SK-N-SH (cell line): ENCODE measurements at regions not wholly inside any gene's neighbourhood (a gene's known extent, or its start where the extent isn't known, plus 50 kb on each side); places are given as distances from the start of the nearest gene placed in this dataset.

Source experiments
- CTCF ChIA-PET: fragments of 300-600, 350-600 bp; formaldehyde crosslinking; extraction: SDS; loops from one replicate; lab custom pipeline; 2021; lab: Yijun Ruan, JAX
- POLR2A ChIA-PET: fragments of 350-600 bp; sonication (Branson Sonifier 250); formaldehyde crosslinking; extraction: SDS; loops from one replicate; lab custom pipeline; 2020; ENCODE audit warnings: antibody characterized with exemption, inconsistent platforms; lab: Yijun Ruan, JAX
- DNase-seq: peaks from one replicate; pipeline ENCODE4 v3.0.0; 2012
- H2AFZ ChIP-seq: fragments of 200-600 bp; sonication (generic); 2 replicates; pipeline ENCODE4 v1.8.1; 2016; ENCODE audit warnings: antibody characterized with exemption, mild to moderate bottlenecking, low read depth
- H3F3A ChIP-seq: fragments of 200-600 bp; sonication (generic); replicated peaks from 2 replicates; pipeline ENCODE3; 2016; ENCODE audit warnings: antibody characterized with exemption, mild to moderate bottlenecking; ENCODE audit not compliant: insufficient read depth
- H3K27ac ChIP-seq, 2 experiments: fragments of 200-500 bp in 1 of 2; fragments of 200-600 bp in 1 of 2; sonication (Bioruptor generic) in 1 of 2; sonication (generic), shearing (Covaris generic) in 1 of 2; 2 replicates each; pipeline versions ENCODE4 v1.5.1 to v1.6.1; 2014 to 2016; ENCODE audit warnings: low read depth in 2 of 2, inconsistent platforms in 1 of 2, low read length in 1 of 2, mild to moderate bottlenecking in 1 of 2, mixed read lengths in 1 of 2
- H3K27me3 ChIP-seq: fragments of 200-600 bp; sonication (generic), shearing (Covaris generic); 2 replicates; pipeline ENCODE4 v1.6.1; 2016; ENCODE audit warnings: mixed run types; ENCODE audit not compliant: insufficient read depth
- H3K36me3 ChIP-seq, 2 experiments: fragments of 200-500 bp in 1 of 2; fragments of 200-600 bp in 1 of 2; sonication (Bioruptor generic) in 1 of 2; sonication (generic) in 1 of 2; replicated peaks in 1 of 2; 2 replicates each; pipeline versions ENCODE3 to v1.5.1; 2014 to 2016; ENCODE audit warnings: low read length in 1 of 2, mild to moderate bottlenecking in 1 of 2; ENCODE audit not compliant: insufficient read depth in 2 of 2, control insufficient read depth in 1 of 2
- H3K4me1 ChIP-seq, 2 experiments: fragments of 200-500 bp in 1 of 2; fragments of 200-600 bp in 1 of 2; sonication (Bioruptor generic) in 1 of 2; sonication (generic), shearing (Covaris generic) in 1 of 2; 2 replicates each; pipeline versions ENCODE4 v1.5.1 to v1.6.1; 2014 to 2016; ENCODE audit warnings: low read depth in 1 of 2, low read length in 1 of 2, mixed run types in 1 of 2; ENCODE audit not compliant: insufficient read depth in 2 of 2, control insufficient read depth in 1 of 2
- H3K4me2 ChIP-seq: fragments of 200-600 bp; sonication (generic), shearing (Covaris generic); 2 replicates; pipeline ENCODE4 v1.6.1; 2017; ENCODE audit warnings: mixed run types
- H3K4me3 ChIP-seq, 2 experiments: fragments of 200-500 bp in 1 of 2; fragments of 200-600 bp in 1 of 2; sonication (Bioruptor generic) in 1 of 2; sonication (generic), shearing (Covaris generic) in 1 of 2; 2 replicates each; pipeline versions ENCODE4 v1.5.1 to v1.8.1; 2014 to 2016; ENCODE audit warnings: low read depth in 2 of 2, inconsistent platforms in 1 of 2, low read length in 1 of 2, mild to moderate bottlenecking in 1 of 2, mixed read lengths in 1 of 2, moderate library complexity in 1 of 2
- H3K79me2 ChIP-seq: fragments of 200-600 bp; sonication (generic); 2 replicates; pipeline ENCODE4 v1.8.1; 2017; ENCODE audit warnings: mild to moderate bottlenecking; ENCODE audit not compliant: insufficient read depth
- H3K9ac ChIP-seq: fragments of 200-600 bp; sonication (generic); 2 replicates; pipeline ENCODE4 v1.6.1; 2017; ENCODE audit warnings: mixed run types
- H3K9me2 ChIP-seq: fragments of 200-600 bp; sonication (generic); 2 replicates; pipeline ENCODE4 v1.6.1; 2017; ENCODE audit warnings: mixed run types
- H3K9me3 ChIP-seq: fragments of 200-600 bp; sonication (generic); 2 replicates; pipeline ENCODE4 v1.6.1; 2017; ENCODE audit warnings: mixed run types, mild to moderate bottlenecking, moderate library complexity
- H4K20me1 ChIP-seq: fragments of 200-600 bp; sonication (generic); 2 replicates; pipeline ENCODE4 v1.6.1; 2017; ENCODE audit warnings: mild to moderate bottlenecking, mixed run types; ENCODE audit not compliant: insufficient read depth
- CHD2 ChIP-seq: fragments of 150-350 bp; IDR thresholded peaks from 2 replicates; pipeline ENCODE4 v1.6.1; 2018; ENCODE audit warnings: low read length; ENCODE audit not compliant: partially characterized antibody
- ELF1 ChIP-seq: IDR thresholded peaks from 2 replicates; pipeline ENCODE4 v1.4.0; 2012
- EP300 ChIP-seq, 2 experiments: IDR thresholded peaks; 2 replicates each; pipeline versions ENCODE4 v1.4.0 to v1.6.1; 2012; ENCODE audit warnings: borderline replicate concordance in 1 of 2, low read depth in 1 of 2, low read length in 1 of 2
- EZH2phosphoT487 ChIP-seq: fragments of 200-600 bp; sonication (generic); IDR thresholded peaks from 2 replicates; pipeline ENCODE4 v1.6.1; 2017; ENCODE audit warnings: low read depth, mixed run types, mild to moderate bottlenecking, antibody characterized with exemption, moderate library complexity, borderline replicate concordance
- FOSL2 ChIP-seq: IDR thresholded peaks from 2 replicates; pipeline ENCODE4 v1.4.0; 2012; ENCODE audit warnings: low read depth, mild to moderate bottlenecking, moderate library complexity, borderline replicate concordance
- FOXJ3 ChIP-seq: sonication (generic); formaldehyde crosslinking; IDR thresholded peaks from 2 replicates; pipeline ENCODE4 v1.5.1; 2020; ENCODE audit warnings: mild to moderate bottlenecking, missing genetic modification reagents
- FOXM1 ChIP-seq: IDR thresholded peaks from 2 replicates; pipeline ENCODE4 v1.4.0; 2012; ENCODE audit warnings: low read depth, mild to moderate bottlenecking
- GABPA ChIP-seq: IDR thresholded peaks from 2 replicates; pipeline ENCODE4 v1.4.0; 2012; ENCODE audit warnings: low read depth, mild to moderate bottlenecking
- GATA2 ChIP-seq: sonication (generic); formaldehyde crosslinking; IDR thresholded peaks from 2 replicates; pipeline ENCODE4 v1.5.0; 2020; ENCODE audit warnings: mild to moderate bottlenecking, missing genetic modification reagents
- MEF2A ChIP-seq: IDR thresholded peaks from 2 replicates; pipeline ENCODE4 v1.4.0; 2012; ENCODE audit warnings: low read depth, borderline replicate concordance
- MXI1 ChIP-seq: IDR thresholded peaks from 2 replicates; pipeline ENCODE4 v1.6.1; 2012; ENCODE audit warnings: mild to moderate bottlenecking, low read depth, low read length, improper control_type of control experiment
- NRF1 ChIP-seq: IDR thresholded peaks from 2 replicates; pipeline ENCODE4 v1.6.1; 2012; ENCODE audit warnings: low read depth, mild to moderate bottlenecking, low read length
- POLR2AphosphoS5 ChIP-seq: IDR thresholded peaks from 2 replicates; pipeline ENCODE4 v1.6.1; 2012; ENCODE audit warnings: low read depth, low read length
- RAD21 ChIP-seq: IDR thresholded peaks from 2 replicates; pipeline ENCODE4 v1.6.1; 2012; ENCODE audit warnings: mild to moderate bottlenecking, low read length
- RCOR1 ChIP-seq: fragments of 150-350 bp; IDR thresholded peaks from 2 replicates; pipeline ENCODE4 v1.6.1; 2017; ENCODE audit warnings: antibody characterized with exemption, low read length
- SMC3 ChIP-seq: IDR thresholded peaks from 2 replicates; pipeline ENCODE4 v1.6.1; 2012; ENCODE audit warnings: low read depth, low read length, improper control_type of control experiment
- TAF1 ChIP-seq: IDR thresholded peaks from 2 replicates; pipeline ENCODE4 v1.6.1; 2012; ENCODE audit warnings: low read depth, mild to moderate bottlenecking, low read length, moderate library complexity, borderline replicate concordance
- TEAD4 ChIP-seq: IDR thresholded peaks from 2 replicates; pipeline ENCODE4 v1.4.0; 2012; ENCODE audit warnings: mild to moderate bottlenecking, borderline replicate concordance; ENCODE audit not compliant: insufficient read depth
- WGBS: methylation state at CpG from one replicate; pipeline ENCODE4 v1.1.6; 2017; ENCODE audit warnings: low lambda C conversion rate; 5-methylcytosine and 5-hydroxymethylcytosine counted together
- TF ChIP-seq, protein P1 (sequence below): IDR thresholded peaks from 2 replicates; pipeline ENCODE4 v1.4.0; 2012; ENCODE audit warnings: low read depth
- TF ChIP-seq, protein P2 (sequence below): IDR thresholded peaks from 2 replicates; pipeline ENCODE4; 2012

GRCh38 chr10:109504401-109504800, 418.9 kb downstream of the XPNPEP1 start:
- Histone ChIP-seq H3K36me3 (no peaks in the 10 kb centered on the region), H3K4me3 (no peak overlapping the region), H2AFZ (no peak overlapping the region), H3K9ac (no peak overlapping the region), H3K4me1 (no peaks in the 10 kb centered on the region), H3F3A (no peaks in the 10 kb centered on the region), H3K9me3 (no peaks in the 10 kb centered on the region), H3K4me2 (no peak overlapping the region), H3K79me2 (no peaks in the 10 kb centered on the region), H3K27me3 (no peaks in the 10 kb centered on the region), H3K27ac (no peak overlapping the region), H3K9me2 (no peaks in the 10 kb centered on the region), H4K20me1 (no peaks in the 10 kb centered on the region)
- TF ChIP-seq RAD21 (no peak), MXI1 (no peak), MEF2A (no peak), EZH2phosphoT487 (no peak), GABPA (no peak)
- TF ChIP-seq, protein P1, sequence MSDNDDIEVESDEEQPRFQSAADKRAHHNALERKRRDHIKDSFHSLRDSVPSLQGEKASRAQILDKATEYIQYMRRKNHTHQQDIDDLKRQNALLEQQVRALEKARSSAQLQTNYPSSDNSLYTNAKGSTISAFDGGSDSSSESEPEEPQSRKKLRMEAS: no peak
- ChIA-PET CTCF (no interaction called here), POLR2A (interaction anchor here (0.6 kb wide), 1 partner anchor 14 kb away, joined by 3 read pairs; no protein-coding TSS in a partner anchor)
- DNase-seq: no peak
- WGBS: 6% methylated on average over 1 of the region's 1 CpG

DNA sequence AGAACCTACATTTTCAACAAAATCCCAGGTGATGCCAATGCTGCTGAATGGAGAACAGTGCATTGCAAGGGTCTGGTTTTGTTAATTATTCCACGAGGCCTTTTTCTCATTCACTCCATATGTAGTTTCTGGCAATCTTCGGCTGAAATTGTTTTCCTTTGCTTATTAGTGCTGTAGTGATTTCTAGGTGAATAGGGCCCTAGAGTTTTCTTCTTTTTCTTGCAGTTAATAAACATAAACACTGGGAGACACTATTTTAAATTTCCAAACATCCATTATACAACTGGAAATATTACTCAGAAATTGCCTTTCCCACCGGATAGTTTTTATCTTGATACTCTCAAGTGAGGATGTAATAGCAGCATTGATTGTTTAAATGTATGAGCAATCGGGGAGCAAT, 435.6 kb downstream of the XPNPEP1 start:
- Histone ChIP-seq H3K4me2 (no peak overlapping the region), H3K4me1 (no peaks in the 10 kb centered on the region), H3K9me3 (no peaks in the 10 kb centered on the region), H3K4me3 (no peak overlapping the region), H3K79me2 (no peaks in the 10 kb centered on the region), H3K9me2 (no peaks in the 10 kb centered on the region), H3K27me3 (no peaks in the 10 kb centered on the region), H3K27ac (no peak overlapping the region), H3K36me3 (no peaks in the 10 kb centered on the region), H3K9ac (no peak overlapping the region), H3F3A (peaks cover 4% of the 10 kb centered on the region), H4K20me1 (no peaks in the 10 kb centered on the region)
- ChIA-PET POLR2A (no interaction called here), CTCF (no interaction called here)
- DNase-seq: no peak
- TF ChIP-seq, protein P2, sequence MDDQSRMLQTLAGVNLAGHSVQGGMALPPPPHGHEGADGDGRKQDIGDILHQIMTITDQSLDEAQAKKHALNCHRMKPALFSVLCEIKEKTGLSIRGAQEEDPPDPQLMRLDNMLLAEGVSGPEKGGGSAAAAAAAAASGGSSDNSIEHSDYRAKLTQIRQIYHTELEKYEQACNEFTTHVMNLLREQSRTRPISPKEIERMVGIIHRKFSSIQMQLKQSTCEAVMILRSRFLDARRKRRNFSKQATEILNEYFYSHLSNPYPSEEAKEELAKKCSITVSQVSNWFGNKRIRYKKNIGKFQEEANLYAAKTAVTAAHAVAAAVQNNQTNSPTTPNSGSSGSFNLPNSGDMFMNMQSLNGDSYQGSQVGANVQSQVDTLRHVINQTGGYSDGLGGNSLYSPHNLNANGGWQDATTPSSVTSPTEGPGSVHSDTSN: no peak
- no peak for TF ChIP-seq GATA2 (CRISPR knock-in tag)
- no peak for TF ChIP-seq FOSL2
- no peak for TF ChIP-seq POLR2AphosphoS5
- no peak for TF ChIP-seq CHD2
- TF ChIP-seq TEAD4: no peak
- no peak for TF ChIP-seq FOXM1
- TF ChIP-seq TAF1: no peak
- no peak for TF ChIP-seq NRF1
- no peak for TF ChIP-seq RCOR1
- TF ChIP-seq EP300 (IDR thresholded peaks at IDR 0.05; ENCODE audit: borderline replicate concordance in 1 of 2, low read depth in 1 of 2, low read length in 1 of 2): no peak
- TF ChIP-seq SMC3: no peak
- TF ChIP-seq FOXJ3 (CRISPR knock-in tag): no peak
- no peak for TF ChIP-seq GABPA
- TF ChIP-seq EZH2phosphoT487: no peak
- no peak for TF ChIP-seq ELF1
- TF ChIP-seq, all 33 proteins: peak for 0
- H2AFZ ChIP-seq: no peak overlapping the region
- 30% methylated on average over 4 of the region's 4 CpGs for WGBS
